Loucy (cell line): ENCODE measurements at regions not wholly inside any gene's neighbourhood (a gene's known extent, or its start where the extent isn't known, plus 50 kb on each side); places are given as distances from the start of the nearest gene placed in this dataset.

ENCODE experiments used
- EZH2phosphoT487 ChIP-seq: fragments of 200-600 bp; IDR thresholded peaks from 2 replicates; pipeline ENCODE4 v1.6.1; 2018; ENCODE audit warnings: antibody characterized with exemption, mild to moderate bottlenecking, moderate library complexity, borderline replicate concordance
- TF ChIP-seq, protein P1 (sequence below): fragments of 200-600 bp; sonication (generic); conservative IDR thresholded peaks from 2 replicates; pipeline ENCODE4 v1.5.1; 2014; ENCODE audit warnings: mild to moderate bottlenecking, antibody characterized with exemption, low read length

DNA sequence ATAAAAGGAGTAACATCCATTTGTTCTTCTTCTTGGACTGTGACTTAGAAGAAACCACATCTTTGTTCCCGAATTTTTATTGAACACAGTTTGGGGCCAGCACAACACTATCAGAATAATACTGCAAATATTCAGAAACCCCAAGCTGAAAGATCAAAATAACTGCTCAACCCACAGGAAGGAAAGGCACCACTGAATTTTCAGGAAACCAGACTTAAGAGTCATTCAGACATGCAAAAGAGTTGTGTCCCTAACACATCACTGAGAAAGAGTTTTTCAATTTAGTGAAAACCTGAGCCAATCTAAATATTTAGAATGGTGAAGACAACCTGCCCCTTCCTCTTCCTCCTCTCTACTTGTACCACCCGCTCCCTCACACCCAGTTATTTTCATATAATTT is 295.0 kb upstream of the RORA start:
- TF ChIP-seq, protein P1, sequence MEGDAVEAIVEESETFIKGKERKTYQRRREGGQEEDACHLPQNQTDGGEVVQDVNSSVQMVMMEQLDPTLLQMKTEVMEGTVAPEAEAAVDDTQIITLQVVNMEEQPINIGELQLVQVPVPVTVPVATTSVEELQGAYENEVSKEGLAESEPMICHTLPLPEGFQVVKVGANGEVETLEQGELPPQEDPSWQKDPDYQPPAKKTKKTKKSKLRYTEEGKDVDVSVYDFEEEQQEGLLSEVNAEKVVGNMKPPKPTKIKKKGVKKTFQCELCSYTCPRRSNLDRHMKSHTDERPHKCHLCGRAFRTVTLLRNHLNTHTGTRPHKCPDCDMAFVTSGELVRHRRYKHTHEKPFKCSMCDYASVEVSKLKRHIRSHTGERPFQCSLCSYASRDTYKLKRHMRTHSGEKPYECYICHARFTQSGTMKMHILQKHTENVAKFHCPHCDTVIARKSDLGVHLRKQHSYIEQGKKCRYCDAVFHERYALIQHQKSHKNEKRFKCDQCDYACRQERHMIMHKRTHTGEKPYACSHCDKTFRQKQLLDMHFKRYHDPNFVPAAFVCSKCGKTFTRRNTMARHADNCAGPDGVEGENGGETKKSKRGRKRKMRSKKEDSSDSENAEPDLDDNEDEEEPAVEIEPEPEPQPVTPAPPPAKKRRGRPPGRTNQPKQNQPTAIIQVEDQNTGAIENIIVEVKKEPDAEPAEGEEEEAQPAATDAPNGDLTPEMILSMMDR, result no peak
- TF ChIP-seq EZH2phosphoT487, result no peak
